Mesendoderm (in vitro differentiated cells): ENCODE measurements at regions not wholly inside any gene's neighbourhood (a gene's known extent, or its start where the extent isn't known, plus 50 kb on each side); places are given as distances from the start of the nearest gene placed in this dataset.

Experiments used
- DNase-seq: peaks from one replicate; pipeline ENCODE4 v3.0.0; 2013
- H2AK5ac ChIP-seq: 2 replicates; pipeline ENCODE4 v1.6.1; 2013; ENCODE audit warnings: low read length, inconsistent platforms
- H2BK120ac ChIP-seq: 2 replicates; pipeline ENCODE4 v1.6.1; 2013; ENCODE audit warnings: low read depth, mild to moderate bottlenecking, low read length, moderate library complexity, mixed read lengths
- H2BK15ac ChIP-seq: replicated peaks from 2 replicates; pipeline ENCODE4 v1.6.1; 2013; ENCODE audit warnings: low read depth, mild to moderate bottlenecking, moderate library complexity
- H2BK5ac ChIP-seq: 2 replicates; pipeline ENCODE4 v1.6.1; 2013; ENCODE audit warnings: low read length, inconsistent platforms
- H3K18ac ChIP-seq: 2 replicates; pipeline ENCODE4 v1.6.1; 2013; ENCODE audit warnings: mild to moderate bottlenecking, low read length, mixed read lengths
- H3K23ac ChIP-seq: one replicate; pipeline ENCODE4 v1.6.1; 2013; ENCODE audit warnings: low read length
- H3K27ac ChIP-seq: 2 replicates; pipeline ENCODE4 v1.5.1; 2013; ENCODE audit warnings: low read depth, mild to moderate bottlenecking, inconsistent platforms, low read length, moderate library complexity
- H3K27me3 ChIP-seq: 2 replicates; pipeline ENCODE4 v1.6.1; 2013; ENCODE audit warnings: low read length, control low read depth, mild to moderate bottlenecking, inconsistent platforms; ENCODE audit not compliant: insufficient read depth, poor library complexity
- H3K36me3 ChIP-seq: 2 replicates; pipeline ENCODE4 v1.6.1; 2013; ENCODE audit warnings: low read length, inconsistent platforms; ENCODE audit not compliant: control insufficient read depth, insufficient read depth
- H3K4ac ChIP-seq: one replicate; pipeline ENCODE4 v1.6.1; 2013; ENCODE audit warnings: low read depth, mild to moderate bottlenecking, low read length, moderate library complexity
- H3K4me1 ChIP-seq: 2 replicates; pipeline ENCODE4 v1.6.1; 2013; ENCODE audit warnings: low read depth, low read length, inconsistent platforms; ENCODE audit not compliant: control insufficient read depth
- H3K4me2 ChIP-seq: 2 replicates; pipeline ENCODE4 v1.6.1; 2013; ENCODE audit warnings: low read length
- H3K4me3 ChIP-seq: 2 replicates; pipeline ENCODE4 v1.5.1; 2013; ENCODE audit warnings: mild to moderate bottlenecking, low read length
- H3K56ac ChIP-seq: one replicate; pipeline ENCODE4 v1.6.1; 2013; ENCODE audit warnings: low read length
- H3K79me1 ChIP-seq: 2 replicates; pipeline ENCODE4 v1.6.1; 2013; ENCODE audit warnings: low read length, inconsistent platforms
- H3K79me2 ChIP-seq: 2 replicates; pipeline ENCODE4 v1.6.1; 2013; ENCODE audit warnings: mild to moderate bottlenecking, low read length; ENCODE audit not compliant: control insufficient read depth, insufficient read depth
- H3K9ac ChIP-seq: 2 replicates; pipeline ENCODE4 v1.6.1; 2013; ENCODE audit warnings: low read length, inconsistent platforms
- H4K5ac ChIP-seq: one replicate; pipeline ENCODE4 v1.6.1; 2013; ENCODE audit warnings: low read length
- H4K8ac ChIP-seq: one replicate; pipeline ENCODE4 v1.6.1; 2013; ENCODE audit warnings: low read depth, mild to moderate bottlenecking, control low read depth, low read length, moderate library complexity
- WGBS: extraction: QIAGEN DNeasy Blood & Tissue Kit; methylation state at CpG from one replicate; pipeline ENCODE4 v1.1.7; 2013; ENCODE audit warnings: low lambda C conversion rate, missing lambda C conversion rate; ENCODE audit not compliant: insufficient coverage; ENCODE audit errors: extremely low coverage; 5-methylcytosine and 5-hydroxymethylcytosine counted together

DNA sequence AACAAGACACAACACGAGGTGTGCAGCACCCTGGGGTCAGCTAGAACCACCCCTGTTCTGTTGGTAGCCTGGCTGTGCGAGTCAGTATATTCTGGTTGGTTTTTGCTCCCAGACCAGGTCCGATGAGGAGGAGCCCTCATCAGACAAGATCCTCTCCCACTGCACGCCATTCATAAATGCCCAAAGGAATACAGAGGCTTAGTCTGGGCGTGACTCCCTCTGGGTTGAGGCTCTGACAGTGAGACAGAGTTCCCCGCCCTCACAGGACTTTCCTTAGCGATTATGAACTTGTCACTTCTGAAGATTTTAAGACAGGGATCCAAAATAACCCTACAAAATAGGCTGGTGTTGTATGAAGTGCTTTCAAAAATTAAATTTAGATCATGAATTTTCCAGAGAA, 85.5 kb upstream of the MC2R start:
- Histone ChIP-seq H3K4me3 (no peak overlapping the region), H3K9ac (no peak overlapping the region), H3K23ac (no peak overlapping the region), H3K4me1 (no peaks in the 10 kb centered on the region), H2BK120ac (no peak overlapping the region), H3K4ac (no peak overlapping the region), H3K79me1 (no peaks in the 10 kb centered on the region), H3K4me2 (no peak overlapping the region), H4K5ac (no peak overlapping the region), H3K27ac (no peak overlapping the region), H2BK15ac (no peak overlapping the region), H3K56ac (no peak overlapping the region), H4K8ac (no peak overlapping the region), H3K36me3 (no peaks in the 10 kb centered on the region), H3K79me2 (no peaks in the 10 kb centered on the region), H3K27me3 (no peaks in the 10 kb centered on the region), H3K18ac (no peak overlapping the region), H2BK5ac (no peak overlapping the region), H2AK5ac (no peak overlapping the region)
- WGBS: no CpG with 5 or more reads among the region's 7 CpGs
- DNase-seq: no peak

DNA sequence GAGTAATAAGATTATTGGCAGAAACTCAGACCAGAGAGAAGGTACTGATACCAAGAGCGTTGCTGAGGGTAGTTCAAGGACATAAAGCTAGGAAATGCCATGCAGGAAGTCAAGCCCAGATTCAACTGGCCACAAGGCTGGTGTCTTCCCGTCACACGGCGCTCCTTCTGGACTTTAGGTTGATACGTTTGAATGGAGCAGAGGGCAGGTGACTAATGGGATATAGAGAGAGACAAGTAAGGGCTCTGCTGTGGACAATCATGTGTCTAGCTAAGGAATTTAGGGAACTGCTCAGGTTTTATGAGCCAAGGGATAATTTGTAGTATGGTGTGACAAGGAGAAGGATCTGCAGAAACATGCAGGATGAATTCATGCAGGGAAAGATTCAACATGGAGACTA, 83.9 kb upstream of the MC2R start:
- no peak overlapping the region for H2BK15ac ChIP-seq
- no peak overlapping the region for H3K4me2 ChIP-seq
- H3K56ac ChIP-seq: no peak overlapping the region
- H3K79me2 ChIP-seq: no peaks in the 10 kb centered on the region
- no peak overlapping the region for H2BK120ac ChIP-seq
- no CpG with 5 or more reads among the region's 5 CpGs for WGBS
- no peak overlapping the region for H3K9ac ChIP-seq
- H2BK5ac ChIP-seq: no peak overlapping the region
- H3K4me3 ChIP-seq: no peak overlapping the region
- no peak overlapping the region for H3K27ac ChIP-seq
- no peak overlapping the region for H4K8ac ChIP-seq
- H3K36me3 ChIP-seq: no peaks in the 10 kb centered on the region
- H4K5ac ChIP-seq: no peak overlapping the region
- H2AK5ac ChIP-seq: no peak overlapping the region
- H3K23ac ChIP-seq: no peak overlapping the region
- H3K4ac ChIP-seq: no peak overlapping the region
- no peaks in the 10 kb centered on the region for H3K27me3 ChIP-seq
- H3K79me1 ChIP-seq: no peaks in the 10 kb centered on the region
- H3K18ac ChIP-seq: no peak overlapping the region
- no peaks in the 10 kb centered on the region for H3K4me1 ChIP-seq
- no peak for DNase-seq

DNA sequence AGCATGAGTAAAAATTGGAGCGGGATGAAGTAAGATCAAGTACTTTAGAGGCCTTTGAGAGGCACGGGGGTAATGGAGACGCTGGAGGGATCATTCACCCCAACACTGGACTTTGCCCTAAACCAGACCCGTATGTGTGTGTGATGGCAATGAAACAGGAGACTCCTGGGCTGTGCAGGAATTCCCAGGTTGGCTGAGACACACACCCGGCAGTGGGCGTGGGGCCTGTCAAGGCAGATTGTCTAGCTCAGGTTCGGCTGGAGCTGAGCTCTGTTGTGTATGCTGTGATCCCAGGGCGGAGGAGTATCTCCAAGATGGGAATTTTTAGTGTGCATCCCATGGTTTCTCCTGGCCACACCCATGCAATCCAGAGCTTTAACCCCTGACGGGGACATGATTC, 83.2 kb upstream of the MC2R start:
- H3K23ac ChIP-seq: no peak overlapping the region
- no peak overlapping the region for H3K4me3 ChIP-seq
- no peak overlapping the region for H2BK15ac ChIP-seq
- no peak overlapping the region for H3K56ac ChIP-seq
- H3K79me1 ChIP-seq: no peaks in the 10 kb centered on the region
- no peak overlapping the region for H2AK5ac ChIP-seq
- H3K27me3 ChIP-seq: no peaks in the 10 kb centered on the region
- H3K27ac ChIP-seq: no peak overlapping the region
- no peak overlapping the region for H3K18ac ChIP-seq
- no peak overlapping the region for H3K9ac ChIP-seq
- no peaks in the 10 kb centered on the region for H3K79me2 ChIP-seq
- H2BK120ac ChIP-seq: no peak overlapping the region
- no CpG with 5 or more reads among the region's 9 CpGs for WGBS
- no peak overlapping the region for H3K4ac ChIP-seq
- no peak overlapping the region for H3K4me2 ChIP-seq
- H4K5ac ChIP-seq: no peak overlapping the region
- no peak overlapping the region for H4K8ac ChIP-seq
- no peak overlapping the region for H2BK5ac ChIP-seq
- no peaks in the 10 kb centered on the region for H3K36me3 ChIP-seq
- DNase-seq: no peak
- no peaks in the 10 kb centered on the region for H3K4me1 ChIP-seq

DNA sequence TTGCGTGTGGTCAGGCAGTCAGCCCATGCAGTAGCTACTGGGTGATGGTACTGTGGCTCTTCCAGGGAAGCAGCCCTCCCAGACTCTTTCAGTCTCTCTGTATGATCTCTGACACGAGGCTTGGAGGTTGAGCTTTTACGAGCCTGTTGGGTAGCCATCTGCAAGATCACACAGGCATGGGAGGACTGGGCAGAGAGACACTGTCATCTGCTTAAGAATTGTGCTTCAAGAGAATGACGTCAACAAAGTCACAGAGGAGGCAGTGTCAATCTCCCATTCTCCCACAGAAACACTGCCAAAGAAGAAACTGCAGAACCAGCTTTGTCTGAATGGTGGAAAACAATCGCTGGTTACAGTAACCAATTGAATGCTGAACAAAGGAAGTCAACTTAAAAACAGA, 78.4 kb upstream of the MC2R start:
- Histone ChIP-seq H3K79me1 (no peaks in the 10 kb centered on the region), H3K56ac (peak overlapping the region; percentile 46), H2BK120ac (no peak overlapping the region), H3K4me1 (no peaks in the 10 kb centered on the region), H3K4me2 (no peak overlapping the region), H2AK5ac (no peak overlapping the region), H3K79me2 (no peaks in the 10 kb centered on the region), H3K18ac (no peak overlapping the region), H3K4me3 (no peak overlapping the region), H3K27me3 (no peaks in the 10 kb centered on the region), H2BK5ac (no peak overlapping the region), H2BK15ac (no peak overlapping the region), H3K9ac (no peak overlapping the region), H4K8ac (no peak overlapping the region), H3K27ac (no peak overlapping the region), H3K23ac (no peak overlapping the region), H4K5ac (no peak overlapping the region), H3K36me3 (no peaks in the 10 kb centered on the region), H3K4ac (no peak overlapping the region)
- DNase-seq: peak; percentile 9
- WGBS: no CpG with 5 or more reads among the region's 5 CpGs

DNA sequence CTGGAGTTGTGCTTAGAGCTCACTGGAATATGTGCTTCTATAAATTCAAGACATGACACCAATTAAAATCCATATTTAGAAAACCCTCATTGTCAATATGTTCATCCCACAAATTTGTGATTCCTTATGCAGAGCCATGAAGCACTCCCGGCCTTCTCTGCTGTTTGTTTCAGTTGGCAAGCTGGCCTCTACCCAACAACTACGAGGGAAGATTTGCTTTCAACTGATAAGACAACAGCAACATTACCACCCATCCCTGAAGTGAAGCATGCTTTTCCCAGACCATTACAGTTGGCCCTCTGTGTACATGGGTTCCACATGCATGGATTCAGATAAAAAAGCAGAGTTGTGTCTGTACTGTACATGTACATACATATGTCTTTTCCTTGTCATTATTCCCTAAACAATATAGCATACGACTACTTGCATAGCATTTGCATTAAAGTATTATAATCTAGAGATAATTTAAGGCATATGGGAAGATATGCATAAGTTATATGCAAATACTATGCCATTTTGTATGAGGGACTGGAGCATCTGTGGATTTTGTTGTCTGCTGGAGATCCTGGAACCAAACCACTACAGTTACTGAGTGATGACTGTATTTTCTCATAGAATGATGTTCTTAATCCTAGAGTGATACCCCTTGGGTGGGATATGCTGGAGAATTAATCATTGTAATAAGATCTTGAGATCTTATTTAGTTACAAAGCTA, 77.6 kb upstream of the MC2R start:
- no peak overlapping the region for H3K18ac ChIP-seq
- no peak overlapping the region for H4K5ac ChIP-seq
- no CpG with 5 or more reads among the region's 3 CpGs for WGBS

DNA sequence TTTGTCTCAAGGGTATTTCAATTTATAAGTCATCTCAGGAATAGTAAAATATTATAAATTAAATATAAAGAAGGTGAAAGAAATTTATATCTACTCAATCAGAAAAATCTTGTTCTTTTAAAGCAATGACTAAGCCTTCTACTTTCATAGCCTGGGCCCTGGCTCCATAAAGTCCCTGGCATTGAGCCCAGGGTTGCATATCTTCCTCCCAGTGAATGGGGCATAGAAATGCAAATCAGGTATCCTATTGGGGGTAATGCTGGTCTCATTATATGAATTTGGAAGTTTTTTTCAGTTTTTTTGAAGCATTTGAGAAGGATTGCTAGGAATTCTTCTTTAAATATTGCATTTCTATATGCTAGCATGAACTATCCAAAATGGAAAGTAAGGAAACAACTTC, 73.9 kb upstream of the MC2R start:
- H3K36me3 ChIP-seq: no peaks in the 10 kb centered on the region
- H3K4me1 ChIP-seq: peaks cover 4% of the 10 kb centered on the region
- H2BK120ac ChIP-seq: no peak overlapping the region
- DNase-seq: no peak
- no peak overlapping the region for H3K4me3 ChIP-seq
- H3K4ac ChIP-seq: no peak overlapping the region
- H3K79me2 ChIP-seq: no peaks in the 10 kb centered on the region
- no peak overlapping the region for H2BK15ac ChIP-seq
- H3K27ac ChIP-seq: no peak overlapping the region
- H4K5ac ChIP-seq: no peak overlapping the region
- no peaks in the 10 kb centered on the region for H3K79me1 ChIP-seq
- H3K56ac ChIP-seq: no peak overlapping the region
- H3K23ac ChIP-seq: no peak overlapping the region
- H3K18ac ChIP-seq: no peak overlapping the region
- H4K8ac ChIP-seq: no peak overlapping the region
- H3K9ac ChIP-seq: no peak overlapping the region
- no peak overlapping the region for H2BK5ac ChIP-seq
- no peaks in the 10 kb centered on the region for H3K27me3 ChIP-seq
- H2AK5ac ChIP-seq: no peak overlapping the region
- no peak overlapping the region for H3K4me2 ChIP-seq

More for the DNA sequence above, 77.6 kb upstream of the MC2R start:
- Histone ChIP-seq H3K23ac (no peak overlapping the region), H3K27ac (no peak overlapping the region), H3K36me3 (no peaks in the 10 kb centered on the region), H2BK5ac (no peak overlapping the region), H3K4me1 (peaks cover 4% of the 10 kb centered on the region), H3K79me2 (no peaks in the 10 kb centered on the region), H4K8ac (no peak overlapping the region), H3K9ac (no peak overlapping the region), H2BK120ac (no peak overlapping the region), H3K79me1 (no peaks in the 10 kb centered on the region), H2AK5ac (no peak overlapping the region), H3K56ac (no peak overlapping the region), H3K27me3 (no peaks in the 10 kb centered on the region), H3K4me3 (no peak overlapping the region), H3K4ac (no peak overlapping the region), H2BK15ac (no peak overlapping the region), H3K4me2 (no peak overlapping the region)
- no peak for DNase-seq
